HEK293 (cell line): ENCODE measurements at regions not wholly inside any gene's neighbourhood (a gene's known extent, or its start where the extent isn't known, plus 50 kb on each side); places are given as distances from the start of the nearest gene placed in this dataset.

Experiments used
- CTCF ChIP-seq: fragments of 450-650 bp; formaldehyde crosslinking; IDR thresholded peaks from 2 replicates; pipeline ENCODE4 v1.5.1; 2016; ENCODE audit warnings: missing biosample characterization, missing genetic modification characterization
- ZNF777 ChIP-seq: fragments of 450-650 bp; formaldehyde crosslinking; IDR thresholded peaks from 2 replicates; pipeline ENCODE4 v1.5.1; 2017; ENCODE audit warnings: missing biosample characterization, missing genetic modification characterization, borderline replicate concordance
- TF ChIP-seq, protein P1 (sequence below): fragments of 450-650 bp; formaldehyde crosslinking; IDR thresholded peaks from 2 replicates; pipeline ENCODE4 v1.5.1; 2016; ENCODE audit warnings: missing biosample characterization, missing genetic modification characterization

GRCh38 chr2:153179808-153180207 lies 298.8 kb downstream of the RPRM start:
- TF ChIP-seq CTCF (no peak), ZNF777 (tag by site-specific recombination) (no peak)
- TF ChIP-seq, protein P1, sequence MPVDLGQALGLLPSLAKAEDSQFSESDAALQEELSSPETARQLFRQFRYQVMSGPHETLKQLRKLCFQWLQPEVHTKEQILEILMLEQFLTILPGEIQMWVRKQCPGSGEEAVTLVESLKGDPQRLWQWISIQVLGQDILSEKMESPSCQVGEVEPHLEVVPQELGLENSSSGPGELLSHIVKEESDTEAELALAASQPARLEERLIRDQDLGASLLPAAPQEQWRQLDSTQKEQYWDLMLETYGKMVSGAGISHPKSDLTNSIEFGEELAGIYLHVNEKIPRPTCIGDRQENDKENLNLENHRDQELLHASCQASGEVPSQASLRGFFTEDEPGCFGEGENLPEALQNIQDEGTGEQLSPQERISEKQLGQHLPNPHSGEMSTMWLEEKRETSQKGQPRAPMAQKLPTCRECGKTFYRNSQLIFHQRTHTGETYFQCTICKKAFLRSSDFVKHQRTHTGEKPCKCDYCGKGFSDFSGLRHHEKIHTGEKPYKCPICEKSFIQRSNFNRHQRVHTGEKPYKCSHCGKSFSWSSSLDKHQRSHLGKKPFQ (tag by site-specific recombination) = no peak
